HG03175 (cell line): ENCODE measurements at regions not wholly inside any gene's neighbourhood (a gene's known extent, or its start where the extent isn't known, plus 50 kb on each side); places are given as distances from the start of the nearest gene placed in this dataset.
"Not testable (repeated sequence)": the region's sequence is repeated elsewhere in the genome, so short reads cannot be mapped to it uniquely, and the experiment has no call there.

Source experiments
- ATAC-seq: cut with Tn5 transposase; IDR thresholded peaks from one replicate; pipeline ENCODE4 v1.9.1; 2021; ENCODE audit warnings: mild to moderate bottlenecking, moderate library complexity; ENCODE audit not compliant: unreplicated experiment

GRCh38 chr3:153785901-153786300, 335.3 kb upstream of the ARHGEF26 start:
- ATAC-seq: peak; percentile 65

- ATAC-seq: no peak
Observed at GRCh38 chr3:153789380-153789779, 331.8 kb upstream of the ARHGEF26 start.

- not testable (repeated sequence) for ATAC-seq
Observed at GRCh38 chr3:153797056-153797455, 324.1 kb upstream of the ARHGEF26 start.

- no peak for ATAC-seq
Observed at GRCh38 chr3:153809097-153809496, 312.1 kb upstream of the ARHGEF26 start.

GRCh38 chr3:153818338-153818737, 302.9 kb upstream of the ARHGEF26 start:
- no peak for ATAC-seq

- no peak for ATAC-seq
Observed at GRCh38 chr3:153820035-153820434, 301.2 kb upstream of the ARHGEF26 start.

GRCh38 chr3:153828346-153828745, 292.8 kb upstream of the ARHGEF26 start:
- ATAC-seq: not testable (repeated sequence)

GRCh38 chr3:153829606-153830170, 291.5 kb upstream of the ARHGEF26 start:
- no peak for ATAC-seq

GRCh38 chr3:153830552-153830951, 290.6 kb upstream of the ARHGEF26 start:
- ATAC-seq: no peak

- peak; percentile 70 for ATAC-seq
Observed at GRCh38 chr3:153835540-153835939, 285.6 kb upstream of the ARHGEF26 start.

- ATAC-seq: no peak
Observed at GRCh38 chr3:153840487-153840886, 280.7 kb upstream of the ARHGEF26 start.

- no peak for ATAC-seq
Observed at GRCh38 chr3:153843994-153844393, 277.2 kb upstream of the ARHGEF26 start.

GRCh38 chr3:153845311-153845710, 275.9 kb upstream of the ARHGEF26 start:
- no peak for ATAC-seq

- no peak for ATAC-seq
Observed at GRCh38 chr3:153848702-153849101, 272.5 kb upstream of the ARHGEF26 start.

GRCh38 chr3:153852355-153852754, 268.8 kb upstream of the ARHGEF26 start:
- ATAC-seq: no peak

GRCh38 chr3:153853163-153853562, 268.0 kb upstream of the ARHGEF26 start:
- peak; percentile 35 for ATAC-seq

GRCh38 chr3:153855772-153856171, 265.4 kb upstream of the ARHGEF26 start:
- ATAC-seq: peak; percentile 83

- ATAC-seq: no peak
Observed at GRCh38 chr3:153856932-153857331, 264.3 kb upstream of the ARHGEF26 start.

GRCh38 chr3:153864793-153865192, 256.4 kb upstream of the ARHGEF26 start:
- no peak for ATAC-seq

- no peak for ATAC-seq
Observed at GRCh38 chr3:153866901-153867300, 254.3 kb upstream of the ARHGEF26 start.

- not testable (repeated sequence) for ATAC-seq
Observed at GRCh38 chr3:153874348-153874747, 246.8 kb upstream of the ARHGEF26 start.

GRCh38 chr3:153880493-153880892, 240.7 kb upstream of the ARHGEF26 start:
- ATAC-seq: no peak

- ATAC-seq: no peak
Observed at GRCh38 chr3:153881201-153881600, 240.0 kb upstream of the ARHGEF26 start.
